Suprapubic skin (tissue), 4 donors: ENCODE measurements at regions not wholly inside any gene's neighbourhood (a gene's known extent, or its start where the extent isn't known, plus 50 kb on each side); places are given as distances from the start of the nearest gene placed in this dataset.

ENCODE experiments used
- DNase-seq, 2 donors: peaks; one replicate each; pipeline ENCODE4 v3.0.0-alpha.2; 2019; ENCODE audit warnings: low spot score in 2 of 2
- H3K27ac ChIP-seq: fragments of 200-600 bp; sonication (generic); one replicate; pipeline ENCODE4 v1.5.1; 2019
- H3K27me3 ChIP-seq: fragments of 200-600 bp; sonication (generic); one replicate; pipeline ENCODE4 v1.5.1; 2019
- H3K36me3 ChIP-seq: fragments of 200-600 bp; sonication (generic); one replicate; pipeline ENCODE4 v1.5.1; 2019
- H3K4me1 ChIP-seq: fragments of 200-600 bp; sonication (generic); one replicate; pipeline ENCODE4 v1.5.1; 2019
- H3K4me3 ChIP-seq: fragments of 200-600 bp; sonication (generic); one replicate; pipeline ENCODE4 v1.5.1; 2019; ENCODE audit warnings: mild to moderate bottlenecking
- H3K9me3 ChIP-seq: fragments of 200-600 bp; sonication (generic); one replicate; pipeline ENCODE4 v1.5.1; 2019
- CTCF ChIP-seq, 2 donors: fragments of 200-600 bp in 1 of 2; fragments of 450-650 bp in 1 of 2; sonication (generic) in 1 of 2; IDR thresholded peaks; one replicate each; pipeline ENCODE4 v1.5.1; 2016 to 2019; ENCODE audit warnings: antibody characterized with exemption in 2 of 2, mild to moderate bottlenecking in 1 of 2, moderate library complexity in 1 of 2
- EP300 ChIP-seq: sonication (generic); formaldehyde crosslinking; IDR thresholded peaks from one replicate; pipeline ENCODE4 v1.6.1; 2017; ENCODE audit warnings: antibody characterized with exemption
- POLR2A ChIP-seq, 2 donors: fragments of 450-650 bp; IDR thresholded peaks; one replicate each; pipeline ENCODE4 v1.6.1; 2017; ENCODE audit warnings: antibody characterized with exemption in 2 of 2, mild to moderate bottlenecking in 2 of 2, moderate library complexity in 2 of 2
- POLR2AphosphoS5 ChIP-seq, 3 donors: sonication (generic); formaldehyde crosslinking; IDR thresholded peaks; one replicate each; pipeline ENCODE4 v1.6.1; 2017; ENCODE audit warnings: antibody characterized with exemption in 3 of 3
- WGBS: methylation state at CpG from one replicate; pipeline ENCODE4 v1.1.5; 2018; 5-methylcytosine and 5-hydroxymethylcytosine counted together

- Histone ChIP-seq H3K27ac (no peak overlapping the region), H3K27me3 (no peaks in the 10 kb centered on the region), H3K4me3 (no peak overlapping the region), H3K9me3 (no peaks in the 10 kb centered on the region), H3K36me3 (no peaks in the 10 kb centered on the region), H3K4me1 (no peaks in the 10 kb centered on the region)
- TF ChIP-seq POLR2A (IDR thresholded peaks at IDR 0.05) (no peak), CTCF (IDR thresholded peaks at IDR 0.05) (no peak), POLR2AphosphoS5 (IDR thresholded peaks at IDR 0.05) (no peak), EP300 (no peak)
- no peak for DNase-seq
- 89% methylated on average over 1 of the region's 1 CpG for WGBS
Measured at GRCh38 chr3:28080716-28081115, 160.7 kb upstream of the CMC1 start.

GRCh38 chr3:28081533-28081947 is 159.9 kb upstream of the CMC1 start:
- no peaks in the 10 kb centered on the region for H3K36me3 ChIP-seq
- H3K4me3 ChIP-seq = no peak overlapping the region
- no peaks in the 10 kb centered on the region for H3K9me3 ChIP-seq
- H3K27me3 ChIP-seq = no peaks in the 10 kb centered on the region
- 92% methylated on average over 2 of the region's 2 CpGs for WGBS
- TF ChIP-seq EP300 = no peak
- TF ChIP-seq POLR2AphosphoS5 (IDR thresholded peaks at IDR 0.05) = no peak
- no peak for TF ChIP-seq CTCF (IDR thresholded peaks at IDR 0.05)
- no peak for TF ChIP-seq POLR2A (IDR thresholded peaks at IDR 0.05)
- DNase-seq = no peak
- no peak overlapping the region for H3K27ac ChIP-seq
- H3K4me1 ChIP-seq = no peaks in the 10 kb centered on the region

GRCh38 chr3:28087591-28087990 is 153.8 kb upstream of the CMC1 start:
- no peaks in the 10 kb centered on the region for H3K4me1 ChIP-seq
- TF ChIP-seq POLR2AphosphoS5 (IDR thresholded peaks at IDR 0.05) (no peak), EP300 (no peak), CTCF (IDR thresholded peaks at IDR 0.05) (no peak), POLR2A (IDR thresholded peaks at IDR 0.05) (no peak)
- WGBS = 82% methylated on average over 2 of the region's 2 CpGs
- no peaks in the 10 kb centered on the region for H3K36me3 ChIP-seq
- no peak overlapping the region for H3K27ac ChIP-seq
- H3K9me3 ChIP-seq = peaks cover 1% of the 10 kb centered on the region
- no peak for DNase-seq
- H3K4me3 ChIP-seq = no peak overlapping the region
- no peaks in the 10 kb centered on the region for H3K27me3 ChIP-seq

- Histone ChIP-seq H3K36me3 (no peaks in the 10 kb centered on the region), H3K9me3 (peaks cover 4% of the 10 kb centered on the region), H3K27ac (no peak overlapping the region), H3K4me3 (no peak overlapping the region), H3K4me1 (no peaks in the 10 kb centered on the region), H3K27me3 (no peaks in the 10 kb centered on the region)
- DNase-seq = no peak
- 85% methylated on average over 7 of the region's 7 CpGs for WGBS
- TF ChIP-seq EP300 (no peak), POLR2AphosphoS5 (IDR thresholded peaks at IDR 0.05) (no peak), POLR2A (IDR thresholded peaks at IDR 0.05) (no peak), CTCF (IDR thresholded peaks at IDR 0.05) (no peak)
Measured at GRCh38 chr3:28088811-28089526, 152.4 kb upstream of the CMC1 start.

- Histone ChIP-seq H3K4me3 (no peak overlapping the region), H3K36me3 (no peaks in the 10 kb centered on the region), H3K4me1 (no peaks in the 10 kb centered on the region), H3K27me3 (no peaks in the 10 kb centered on the region), H3K9me3 (peaks cover 8% of the 10 kb centered on the region), H3K27ac (no peak overlapping the region)
- no peak for TF ChIP-seq CTCF (IDR thresholded peaks at IDR 0.05)
- DNase-seq = no peak
- 91% methylated on average over 2 of the region's 2 CpGs for WGBS
Measured at GRCh38 chr3:28089527-28089897, 151.9 kb upstream of the CMC1 start.
